MCF 10A (cell line): ENCODE measurements at regions not wholly inside any gene's neighbourhood (a gene's known extent, or its start where the extent isn't known, plus 50 kb on each side); places are given as distances from the start of the nearest gene placed in this dataset.

Source experiments
- BruUV-seq: library from RNA; stranded (reverse); fragments of 400-500 nt; replicated peaks from 2 replicates; lab custom pipeline; 2021; lab: Mats Ljungman, UMichigan
- CTCF ChIA-PET: fragments of 300-600 bp; sonication (Branson Sonifier 250); formaldehyde crosslinking; extraction: SDS; loops from one replicate; lab custom pipeline; 2021; ENCODE audit warnings: antibody characterized with exemption, inconsistent platforms; lab: Yijun Ruan, JAX
- POLR2A ChIA-PET: fragments of 300-600, 350-650 bp; sonication (Branson Sonifier 250); formaldehyde crosslinking; extraction: SDS; loops from one replicate; lab custom pipeline; 2020; ENCODE audit warnings: antibody characterized with exemption, inconsistent platforms; lab: Yijun Ruan, JAX
- DNase-seq: peaks from one replicate; pipeline ENCODE4 v3.0.0-alpha.2; 2018; ENCODE audit not compliant: unreplicated experiment
- H3K27ac Mint-ChIP-seq: one replicate; pipeline ENCODE4 v1.8.0; 2022; ENCODE audit warnings: mild to moderate bottlenecking, low read depth, mixed read lengths; ENCODE audit not compliant: unreplicated experiment
- H3K27me3 Mint-ChIP-seq: one replicate; pipeline ENCODE4 v1.8.0; 2022; ENCODE audit warnings: mixed read lengths; ENCODE audit not compliant: insufficient read depth, unreplicated experiment
- H3K36me3 Mint-ChIP-seq: one replicate; pipeline ENCODE4 v1.8.0; 2022; ENCODE audit warnings: mild to moderate bottlenecking, moderate library complexity, mixed read lengths; ENCODE audit not compliant: insufficient read depth, unreplicated experiment
- H3K4me1 Mint-ChIP-seq: one replicate; pipeline ENCODE4 v1.8.0; 2022; ENCODE audit warnings: mixed read lengths; ENCODE audit not compliant: insufficient read depth, unreplicated experiment
- H3K4me3 Mint-ChIP-seq: one replicate; pipeline ENCODE4 v1.8.0; 2022; ENCODE audit warnings: mild to moderate bottlenecking, moderate library complexity, mixed read lengths; ENCODE audit not compliant: unreplicated experiment
- H3K9me3 Mint-ChIP-seq: one replicate; pipeline ENCODE4 v1.8.0; 2022; ENCODE audit warnings: mixed read lengths; ENCODE audit not compliant: unreplicated experiment
- CTCF ChIP-seq: fragments of 200-600 bp; IDR thresholded peaks from one replicate; pipeline ENCODE4 v1.8.0; 2022; ENCODE audit warnings: antibody characterized with exemption, mild to moderate bottlenecking; ENCODE audit not compliant: unreplicated experiment
- intact Hi-C: fragments of 100-400 bp; cut with micrococcal nuclease; formaldehyde crosslinking; loops from 2 replicates; pipeline ENCODE4 v1.14.1; 2022

GRCh38 chr15:60191016-60191415, 186.9 kb downstream of the FOXB1 start:
- intact Hi-C loops, result no loop called here
- DNase-seq, result no peak
- no TSS peak for BruUV-seq
- Mint-ChIP-seq H3K27ac (no peak overlapping the region), H3K36me3 (no peaks in the 10 kb centered on the region), H3K27me3 (peaks cover 13% of the 10 kb centered on the region), H3K9me3 (no peaks in the 10 kb centered on the region), H3K4me1 (no peaks in the 10 kb centered on the region), H3K4me3 (no peak overlapping the region)
- POLR2A ChIA-PET, result interaction anchor here (1.1 kb wide), 1 partner anchor 9 kb away, joined by 4 read pairs; no protein-coding TSS in a partner anchor
- no peak for TF ChIP-seq CTCF
- CTCF ChIA-PET, result no interaction called here

- TF ChIP-seq CTCF, result no peak
- H3K4me3 Mint-ChIP-seq, result no peak overlapping the region
- intact Hi-C loops, result no loop called here
- ChIA-PET POLR2A (no interaction called here), CTCF (interaction anchor here (2.3 kb wide), 1 partner anchor 15 kb away, joined by 7 read pairs; no protein-coding TSS in a partner anchor)
- BruUV-seq, result no TSS peak
- H3K4me1 Mint-ChIP-seq, result no peaks in the 10 kb centered on the region
- no peaks in the 10 kb centered on the region for H3K9me3 Mint-ChIP-seq
- H3K36me3 Mint-ChIP-seq, result no peaks in the 10 kb centered on the region
- DNase-seq, result no peak
- H3K27ac Mint-ChIP-seq, result no peak overlapping the region
- peaks cover 13% of the 10 kb centered on the region for H3K27me3 Mint-ChIP-seq
Observed at GRCh38 chr15:60191821-60192220, 187.7 kb downstream of the FOXB1 start.

- no peaks in the 10 kb centered on the region for H3K4me1 Mint-ChIP-seq
- ChIA-PET CTCF (interaction anchor here (1.2 kb wide), 1 partner anchor 443 kb away, joined by 3 read pairs; no protein-coding TSS in a partner anchor), POLR2A (interaction anchor here (1.4 to 1.5 kb wide), 2 partner anchors 11 to 28 kb away, joined by 3 to 4 read pairs; no protein-coding TSS in a partner anchor)
- no peak for TF ChIP-seq CTCF
- no peak overlapping the region for H3K27ac Mint-ChIP-seq
- no peaks in the 10 kb centered on the region for H3K36me3 Mint-ChIP-seq
- no peak for DNase-seq
- no peaks in the 10 kb centered on the region for H3K9me3 Mint-ChIP-seq
- no peak overlapping the region for H3K4me3 Mint-ChIP-seq
- BruUV-seq, result no TSS peak
- intact Hi-C loops, result no loop called here
- H3K27me3 Mint-ChIP-seq, result peaks cover 32% of the 10 kb centered on the region
Observed at GRCh38 chr15:60195611-60196010, 191.5 kb downstream of the FOXB1 start.

GRCh38 chr15:60204131-60204885, 193.5 kb downstream of the ANXA2 start:
- TF ChIP-seq CTCF, result no peak
- H3K4me1 Mint-ChIP-seq, result peaks cover 7% of the 10 kb centered on the region
- no peak overlapping the region for H3K4me3 Mint-ChIP-seq
- H3K27ac Mint-ChIP-seq, result no peak overlapping the region
- intact Hi-C loops, result no loop called here
- no peaks in the 10 kb centered on the region for H3K36me3 Mint-ChIP-seq
- no peak for DNase-seq
- no TSS peak for BruUV-seq
- CTCF ChIA-PET, result interaction anchor here (0.7 kb wide), 1 partner anchor 345 kb away, joined by 3 read pairs; no protein-coding TSS in a partner anchor
- H3K9me3 Mint-ChIP-seq, result no peaks in the 10 kb centered on the region
- POLR2A ChIA-PET, result no interaction called here
- H3K27me3 Mint-ChIP-seq, result peaks cover 25% of the 10 kb centered on the region
